Hematopoietic multipotent progenitor cell treated with erythropoietin and hydrocortisone succinate and interleukin-3 and kit ligand, for 8 days (in vitro differentiated cells): ENCODE measurements at regions not wholly inside any gene's neighbourhood (a gene's known extent, or its start where the extent isn't known, plus 50 kb on each side); places are given as distances from the start of the nearest gene placed in this dataset.
"Not testable (repeated sequence)": the region's sequence is repeated elsewhere in the genome, so short reads cannot be mapped to it uniquely, and the experiment has no call there.

ENCODE experiments used
- DNase-seq: peaks from one replicate; pipeline ENCODE4 v3.0.0-alpha.2; 2015

DNA sequence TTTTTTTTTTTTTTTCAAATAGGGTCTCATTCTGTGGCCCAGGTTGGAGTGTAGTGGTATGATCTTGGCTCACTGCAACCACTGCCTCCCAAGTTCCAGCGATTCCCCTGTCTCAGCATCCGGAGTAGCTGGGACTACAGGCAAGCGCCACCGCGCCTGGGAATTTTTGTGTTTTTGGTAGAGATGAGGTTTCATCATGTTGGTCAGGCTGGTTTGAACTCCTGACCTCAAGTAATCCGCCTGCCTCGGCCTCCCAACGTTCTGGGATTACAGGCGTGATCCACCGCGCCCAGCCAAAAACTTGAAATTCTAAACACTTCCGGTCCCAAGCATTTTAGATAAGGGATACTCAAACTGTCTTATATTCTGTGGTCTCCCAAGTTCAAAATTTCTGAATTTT is 718.9 kb upstream of the MEF2C start:
- DNase-seq = no peak

DNA sequence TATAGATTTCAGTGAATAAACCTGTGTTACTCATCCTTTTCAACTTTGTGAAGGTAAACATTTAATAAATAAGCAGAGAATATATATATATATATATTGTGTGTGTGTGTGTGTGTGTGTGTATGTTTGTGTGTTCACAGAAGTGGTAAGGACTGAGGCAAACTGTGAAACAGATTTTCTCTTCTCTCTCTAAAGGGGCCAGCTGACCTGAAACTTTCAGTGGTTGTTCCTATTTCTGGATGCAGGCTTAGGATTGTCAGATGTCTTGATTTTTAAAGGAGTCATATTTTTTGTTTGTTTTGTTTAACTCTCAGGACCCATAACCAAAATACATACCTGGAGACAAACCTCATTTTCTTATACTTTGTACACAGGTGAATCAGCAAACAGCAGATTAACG is 714.9 kb upstream of the MEF2C start:
- DNase-seq = no peak

DNA sequence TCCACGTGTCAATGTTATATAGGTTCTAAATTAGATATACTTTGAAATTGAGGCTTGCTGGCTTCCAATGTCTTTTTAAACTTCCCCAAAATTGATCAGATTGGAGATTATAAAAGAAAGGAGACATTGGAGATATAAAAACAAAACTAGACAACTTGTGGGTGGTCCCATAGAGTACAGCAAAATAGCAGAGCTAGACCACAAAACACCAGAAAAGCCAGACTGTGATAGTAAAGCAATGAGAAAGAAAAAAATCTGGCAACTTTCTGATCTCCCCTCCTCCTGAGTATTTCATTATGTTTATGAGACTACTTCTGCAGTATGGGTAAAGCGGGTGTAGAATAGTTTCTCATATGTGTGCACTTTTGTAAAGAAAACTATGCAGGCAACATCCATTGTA is 713.8 kb upstream of the MEF2C start:
- DNase-seq = no peak

DNA sequence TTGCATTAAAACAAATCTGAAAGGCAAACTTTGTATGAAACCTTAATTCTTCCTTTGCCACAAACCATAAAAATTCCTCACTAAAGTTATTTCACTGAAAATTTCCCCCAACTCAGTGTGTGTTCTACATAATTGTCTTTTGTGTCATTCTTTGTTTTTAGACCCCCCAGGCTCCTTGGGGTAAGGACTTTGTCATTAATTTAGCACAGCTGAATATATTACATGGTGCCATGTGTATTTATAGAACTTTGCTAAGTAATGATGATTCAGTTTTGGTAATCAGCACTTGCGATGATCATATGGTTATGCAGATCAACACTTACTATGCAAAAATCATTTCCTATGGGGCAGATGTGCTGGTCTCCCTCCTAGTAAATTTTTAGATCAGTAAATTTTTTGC is 712.1 kb upstream of the MEF2C start:
- DNase-seq = no peak

DNA sequence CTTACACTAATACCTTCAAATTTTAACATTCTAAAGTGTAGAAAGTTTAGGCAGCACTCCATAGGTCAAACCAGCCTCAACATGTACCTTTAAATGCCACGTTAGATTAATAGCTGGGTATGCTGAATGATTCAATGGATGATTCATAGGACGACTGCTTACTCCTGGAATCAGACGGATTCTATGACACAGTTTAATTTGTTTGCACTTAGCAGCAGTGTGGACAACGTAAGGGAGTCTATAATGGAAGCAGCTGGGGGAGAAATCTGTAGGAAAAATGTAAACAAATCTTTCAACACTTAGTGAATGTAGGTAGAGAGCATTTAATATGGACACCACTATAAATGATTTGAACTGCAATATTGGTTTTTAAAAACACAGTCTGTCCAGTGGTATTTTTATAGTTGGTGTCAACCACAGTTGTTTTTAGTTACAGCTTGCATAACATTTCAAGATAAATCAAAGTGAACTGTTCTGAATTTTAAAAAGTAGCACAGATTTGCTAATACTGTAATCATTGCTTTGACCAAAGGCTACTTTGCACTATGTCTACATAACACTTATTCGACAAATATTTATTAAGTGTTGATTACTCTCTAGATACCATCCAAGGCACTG is 701.5 kb upstream of the MEF2C start:
- DNase-seq = no peak

DNA sequence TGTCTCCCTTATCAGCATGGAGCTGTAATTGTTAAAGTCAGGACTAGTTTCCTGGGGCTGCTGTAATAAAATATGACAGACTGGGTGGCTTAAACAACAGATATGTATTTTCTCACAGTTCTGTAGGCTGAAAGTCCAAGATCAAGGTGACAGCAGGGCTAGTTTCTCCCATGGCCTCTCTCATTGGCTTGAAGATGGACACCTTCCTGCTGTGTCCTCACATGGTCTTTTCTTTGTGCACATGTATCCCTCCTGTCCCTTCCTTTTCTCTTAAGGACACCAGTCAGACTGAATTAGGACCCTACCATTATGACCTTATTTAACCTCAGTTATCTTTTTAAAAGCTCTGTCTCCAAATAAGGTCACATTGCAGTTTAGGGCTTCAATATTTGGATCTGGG is 700.5 kb upstream of the MEF2C start:
- DNase-seq = no peak

DNA sequence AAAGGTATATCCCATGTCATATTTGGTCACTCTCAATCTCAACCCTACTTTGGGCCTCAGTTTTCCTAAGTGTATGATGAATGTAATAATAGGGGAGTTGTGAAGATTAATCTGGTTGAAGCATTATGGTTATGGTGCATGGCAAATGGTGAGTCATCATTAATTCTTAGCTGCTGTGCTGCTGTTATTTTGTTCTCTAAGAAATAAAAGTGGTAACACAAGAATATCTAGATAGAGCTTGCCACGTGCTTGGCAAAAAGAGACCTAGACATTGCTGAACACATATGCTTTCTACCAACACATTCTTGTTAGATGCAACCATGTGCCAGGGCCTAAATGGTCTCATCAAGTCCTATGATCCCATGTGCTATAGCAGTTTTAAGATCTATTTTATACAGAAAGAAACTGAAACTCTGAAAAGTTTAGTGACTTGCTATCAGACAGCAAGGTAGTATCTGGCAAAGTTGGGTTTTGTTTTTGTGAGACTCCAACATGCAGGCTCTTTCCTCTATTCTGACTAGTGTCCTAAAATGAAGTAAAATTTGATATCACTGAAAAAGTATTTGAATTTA is 699.9 kb upstream of the MEF2C start:
- DNase-seq = no peak

DNA sequence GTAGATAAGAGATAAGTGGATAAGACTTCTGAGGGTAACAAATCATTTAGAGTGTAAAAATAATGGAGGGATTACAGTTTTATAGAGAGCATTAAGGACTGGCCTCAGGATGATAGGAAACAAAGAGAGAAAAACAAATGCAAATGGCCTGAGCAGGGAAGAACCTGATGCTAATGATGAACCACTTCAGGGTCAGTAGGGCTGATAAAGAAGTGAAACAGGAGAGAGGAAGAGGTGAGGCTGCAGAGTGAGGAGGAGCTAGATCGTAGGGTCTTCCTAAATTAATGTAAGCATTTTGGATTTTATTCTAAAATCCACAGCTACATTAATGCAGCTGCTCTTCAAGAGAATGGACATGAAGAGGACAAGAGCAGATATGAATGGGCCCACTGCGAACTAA is 698.0 kb upstream of the MEF2C start:
- DNase-seq = no peak

DNA sequence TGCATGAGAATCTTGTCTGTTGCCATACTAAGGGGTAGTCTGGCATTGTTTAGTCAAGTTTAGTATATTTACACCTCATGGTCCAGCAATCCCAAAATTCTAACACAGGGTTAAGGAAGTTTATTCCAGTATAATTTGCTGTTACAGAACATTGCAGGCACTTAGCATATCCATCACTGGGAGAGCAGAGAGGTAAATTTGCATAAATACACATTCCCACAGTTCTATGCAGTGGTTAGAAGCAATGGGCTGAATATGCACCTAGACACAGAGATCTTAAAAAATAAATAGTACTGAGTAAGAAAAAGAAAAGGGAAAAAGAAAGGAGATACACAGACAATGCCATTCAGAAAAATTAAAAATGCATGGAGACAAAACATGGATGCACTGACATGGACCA is 692.3 kb upstream of the MEF2C start:
- DNase-seq = no peak

DNA sequence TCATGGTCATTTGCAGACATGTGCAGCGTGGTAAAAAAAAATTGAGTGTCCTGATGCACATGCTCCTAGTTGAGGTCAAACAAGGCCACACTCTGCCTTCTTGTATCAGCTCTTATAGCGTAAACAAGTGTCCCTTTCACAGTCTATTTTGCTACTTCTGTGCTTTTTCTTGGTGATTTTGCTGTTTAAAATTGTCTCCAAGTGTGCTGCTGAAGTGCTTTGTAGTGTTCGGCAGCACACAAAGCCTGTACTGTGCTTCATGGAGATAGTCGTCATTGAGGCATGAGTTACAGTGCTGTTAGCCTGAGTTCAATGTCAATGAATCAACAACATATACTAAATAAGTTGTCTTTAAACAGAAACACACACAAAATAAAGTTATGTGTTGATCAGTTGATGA is 690.4 kb upstream of the MEF2C start:
- no peak for DNase-seq

DNA sequence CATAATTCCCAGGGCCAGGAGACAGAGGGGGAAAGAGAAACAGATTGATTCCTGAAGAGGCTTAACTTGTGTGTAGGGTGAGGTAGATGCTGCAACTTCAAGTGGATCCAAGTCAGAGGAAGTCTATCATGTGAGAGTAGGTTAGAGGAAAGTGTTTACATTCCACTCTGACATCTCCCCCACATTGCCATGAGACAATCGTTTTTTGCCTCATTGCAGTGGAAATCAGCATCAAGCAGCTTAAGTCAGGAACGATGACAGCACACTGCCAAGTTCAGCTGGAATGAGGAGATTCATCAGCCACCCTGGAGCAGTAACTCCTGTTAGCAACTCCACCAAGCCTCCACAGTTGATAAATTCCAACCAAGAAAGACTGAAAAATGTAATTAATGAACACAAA is 689.7 kb upstream of the MEF2C start:
- DNase-seq = no peak

DNA sequence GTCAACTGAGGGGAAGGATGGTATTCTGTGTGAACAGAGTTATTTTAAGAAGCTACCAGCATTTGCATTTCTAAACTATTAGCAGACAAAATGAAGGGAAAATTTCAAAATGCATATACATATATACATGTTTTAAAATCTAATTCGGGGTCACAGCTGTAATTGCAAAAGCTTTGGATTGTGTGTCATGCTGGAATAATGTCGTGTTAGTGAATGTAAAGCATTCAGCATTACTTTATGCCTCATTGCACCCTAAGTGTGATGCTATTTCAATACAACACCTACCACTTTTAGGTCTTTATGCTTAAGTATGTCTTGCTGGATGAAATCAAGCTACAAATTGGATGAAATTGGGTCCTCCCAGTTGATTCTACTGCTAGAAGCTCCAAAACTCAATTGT is 687.6 kb upstream of the MEF2C start:
- no peak for DNase-seq

DNA sequence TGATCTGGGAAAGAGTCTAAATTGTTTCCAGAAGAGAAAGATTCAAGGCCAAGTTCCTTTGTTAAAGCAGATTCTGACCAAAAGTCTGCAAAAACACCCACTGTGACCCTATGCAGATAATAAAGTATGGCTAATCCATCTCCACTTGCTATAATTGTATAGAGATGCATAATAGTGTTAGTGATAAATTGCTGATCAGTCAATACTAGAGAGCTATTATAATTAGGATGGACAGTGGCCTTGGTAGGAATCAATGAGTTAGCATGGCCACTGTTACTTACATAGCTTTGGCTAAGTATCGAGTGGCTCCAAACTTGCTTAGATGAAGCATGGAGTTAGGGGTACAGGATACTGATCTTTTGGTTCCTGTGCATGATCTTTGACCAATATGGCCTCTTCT is 683.4 kb upstream of the MEF2C start:
- no peak for DNase-seq

DNA sequence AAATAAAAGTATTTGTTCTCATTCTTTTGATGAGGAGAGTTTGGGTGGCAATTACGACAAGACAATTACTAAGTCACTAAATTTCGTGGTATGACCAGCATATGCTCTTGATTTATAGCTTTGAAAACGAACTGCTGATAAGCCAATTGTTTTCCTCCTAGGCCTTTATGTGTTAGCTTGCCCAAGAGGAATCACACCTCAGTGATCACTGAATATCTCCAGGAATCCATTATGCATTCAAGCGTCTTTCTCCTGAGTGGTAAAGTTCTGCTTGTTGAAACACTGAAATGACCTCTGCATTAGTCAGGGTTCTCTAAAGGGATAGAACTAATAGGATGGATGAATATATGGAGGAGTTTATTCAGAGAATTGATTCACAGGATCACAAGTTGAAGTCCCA is 677.7 kb upstream of the MEF2C start:
- DNase-seq = no peak

DNA sequence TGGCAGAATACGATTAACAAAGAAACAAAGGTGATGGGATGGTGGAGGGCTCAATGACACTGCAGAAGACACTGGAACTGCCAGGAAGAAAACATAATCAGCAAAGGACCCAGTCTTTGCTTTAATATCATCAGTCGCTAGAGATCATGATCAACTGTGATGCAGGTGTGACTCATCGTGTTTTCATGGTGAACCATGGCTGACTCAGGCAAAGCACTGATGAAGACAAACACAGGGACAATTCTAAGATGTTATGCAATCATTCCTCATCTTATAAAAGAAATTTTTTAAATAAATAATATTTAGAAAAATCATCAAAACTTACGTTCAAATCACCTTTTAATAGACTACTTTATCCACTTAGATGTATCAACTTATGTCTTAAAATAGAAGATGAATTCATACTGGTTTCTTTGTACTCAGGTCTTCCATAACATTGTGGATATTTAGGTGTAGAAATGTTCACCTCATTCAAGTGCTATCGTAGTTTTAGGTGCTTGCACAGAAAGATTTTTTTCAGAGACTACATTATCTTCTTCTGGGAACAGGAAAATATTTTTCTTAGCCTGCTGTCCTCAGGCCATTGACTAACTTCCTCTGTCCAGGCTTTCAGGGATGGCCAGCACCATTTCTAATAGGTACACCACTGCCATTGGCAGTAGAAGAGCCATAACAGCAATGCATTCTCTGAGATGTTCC is 673.4 kb upstream of the MEF2C start:
- no peak for DNase-seq

DNA sequence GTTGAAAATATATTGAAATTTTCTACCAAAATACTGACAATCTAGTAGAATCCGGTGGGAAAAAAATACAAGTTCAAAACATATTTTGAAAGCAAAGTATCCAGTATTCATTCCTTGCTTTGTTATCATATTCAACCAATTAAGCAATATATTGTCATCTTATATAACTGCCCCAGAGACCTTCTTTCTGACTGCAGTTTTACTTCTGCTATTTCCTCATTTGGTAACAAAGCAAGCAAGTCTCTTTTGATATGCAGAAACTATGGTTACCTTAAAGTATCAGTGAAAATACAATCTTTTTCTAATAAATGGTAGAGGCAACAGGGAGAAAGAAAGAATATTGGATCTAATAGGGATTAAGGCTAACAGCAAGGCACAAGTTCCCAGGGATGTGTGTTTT is 663.7 kb upstream of the MEF2C start:
- DNase-seq = no peak

DNA sequence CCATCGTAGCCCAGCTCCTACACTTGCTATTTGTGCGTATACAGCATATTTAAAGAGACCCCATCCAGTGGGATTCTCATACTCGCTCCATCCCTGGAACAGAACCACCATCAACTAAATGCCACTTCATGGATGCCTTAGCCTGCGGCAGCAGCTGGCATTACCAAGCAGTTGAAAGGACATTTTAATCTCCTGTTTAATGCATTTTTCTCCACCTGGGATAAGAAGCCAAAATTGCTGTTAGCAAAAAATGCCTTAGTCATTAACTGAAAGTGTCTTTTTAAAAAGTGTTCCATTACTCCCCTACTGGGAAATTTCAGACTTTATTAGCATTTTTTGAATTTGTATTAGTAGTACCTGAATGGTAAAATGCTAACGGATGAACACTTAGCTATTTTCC is 662.6 kb upstream of the MEF2C start:
- no peak for DNase-seq

DNA sequence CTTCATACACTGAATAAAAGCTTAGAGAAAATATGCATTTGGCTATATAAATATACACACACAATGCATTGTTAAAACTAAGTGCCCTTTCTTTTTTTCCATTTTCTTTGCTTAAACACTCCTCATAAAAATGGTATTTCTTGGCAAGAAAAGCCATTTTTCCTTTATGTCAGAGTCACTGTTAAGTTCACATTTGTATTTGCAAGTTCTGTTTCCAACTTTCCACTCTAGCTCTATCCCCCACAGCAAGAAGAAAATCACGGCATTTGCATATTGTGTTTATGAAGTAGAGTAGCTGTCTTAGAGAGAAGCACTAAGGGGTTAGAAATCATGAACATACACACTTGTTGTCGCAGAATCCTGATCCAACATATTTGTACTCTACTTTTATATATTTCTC is 662.1 kb upstream of the MEF2C start:
- DNase-seq = no peak

DNA sequence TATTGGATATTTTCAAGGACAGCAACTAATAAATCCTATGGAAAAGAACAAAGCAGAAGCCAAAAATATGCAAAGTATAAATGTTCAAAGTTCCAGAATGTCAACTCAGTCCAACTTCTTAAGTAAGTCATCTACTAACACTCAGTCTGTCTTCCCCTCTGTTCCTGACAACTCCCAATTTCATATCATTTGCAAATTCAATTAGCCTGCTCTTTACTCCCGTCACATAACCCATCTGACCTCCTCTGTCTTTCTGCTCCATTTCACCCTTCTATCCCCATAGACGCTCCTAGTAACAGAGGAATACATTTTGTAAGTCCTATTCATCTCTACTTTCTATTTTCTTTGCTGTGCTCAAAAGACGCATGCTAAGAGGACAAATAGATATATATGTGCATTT is 659.8 kb upstream of the MEF2C start:
- no peak for DNase-seq

DNA sequence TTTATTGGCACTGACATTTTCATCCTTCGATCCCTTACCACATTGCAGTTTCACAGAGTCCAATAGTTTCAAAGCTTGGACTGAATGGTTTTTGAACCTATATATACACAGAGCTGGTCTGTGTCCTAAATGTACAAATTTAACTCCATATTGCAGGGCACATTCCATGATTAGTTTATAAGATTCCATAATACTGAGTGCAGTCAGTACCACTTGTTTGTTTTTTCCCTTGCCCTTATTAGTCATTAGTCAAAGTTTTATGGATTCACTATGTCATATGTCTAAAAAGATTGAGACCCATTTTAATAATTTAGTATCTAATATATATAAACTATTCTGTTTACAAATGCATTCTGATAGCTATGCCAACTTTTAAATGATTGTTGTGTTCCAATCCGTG is 654.8 kb upstream of the MEF2C start:
- no peak for DNase-seq

DNA sequence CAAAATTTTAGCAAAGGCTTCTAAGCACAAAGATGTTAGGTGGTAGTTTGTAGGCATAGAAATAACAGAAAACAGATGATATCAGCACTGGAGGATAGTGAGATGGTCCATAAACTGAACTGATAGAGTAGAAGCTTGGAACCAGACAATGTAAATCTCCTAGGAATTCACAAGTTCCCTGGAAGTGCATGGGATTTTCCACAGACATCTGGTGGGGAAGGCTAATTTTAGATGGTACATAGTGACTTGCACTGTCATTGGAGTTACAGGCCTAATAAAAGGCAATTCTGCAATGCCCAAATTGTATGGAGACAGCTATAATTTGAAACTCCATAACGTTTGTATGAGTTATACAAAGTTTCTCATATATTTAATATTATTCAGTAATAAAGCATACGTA is 653.0 kb upstream of the MEF2C start:
- DNase-seq = no peak

DNA sequence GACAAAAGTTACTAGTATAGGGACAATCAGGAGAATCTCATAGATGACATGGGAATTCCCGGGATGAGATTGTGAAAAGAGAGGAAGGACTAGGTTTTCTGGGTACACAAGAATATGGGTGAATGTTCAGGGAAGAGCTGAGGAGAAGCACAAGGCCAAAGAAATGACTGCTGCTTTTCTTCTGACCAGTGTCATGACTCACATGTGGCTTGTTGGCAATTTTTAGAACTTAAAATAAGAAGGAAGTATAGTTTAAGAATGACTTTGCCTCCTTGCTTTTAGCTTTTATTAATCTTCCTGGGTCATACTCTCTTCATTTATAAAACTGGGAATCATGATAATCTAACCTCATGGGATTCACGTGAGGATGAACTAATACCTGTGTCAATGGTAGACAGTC is 652.4 kb upstream of the MEF2C start:
- DNase-seq = no peak

DNA sequence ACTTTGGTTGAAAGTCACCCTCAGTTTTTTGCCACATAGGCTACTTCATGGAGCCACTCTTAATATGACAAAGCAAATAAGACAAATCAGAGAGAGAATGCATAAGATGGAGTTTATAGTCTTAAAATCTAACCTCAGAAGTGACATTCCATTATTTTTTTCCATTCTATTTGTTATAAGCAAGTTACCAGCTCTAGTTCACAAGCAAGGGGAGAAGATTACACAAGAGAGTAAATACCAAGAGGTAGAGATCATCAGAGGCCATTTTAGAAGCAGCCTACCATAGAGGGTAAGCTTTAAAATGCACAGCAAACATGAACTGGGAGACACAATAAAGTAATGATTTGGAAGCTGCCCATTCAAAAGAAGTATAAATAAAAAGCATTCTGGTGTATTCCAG is 651.3 kb upstream of the MEF2C start:
- DNase-seq = no peak

DNA sequence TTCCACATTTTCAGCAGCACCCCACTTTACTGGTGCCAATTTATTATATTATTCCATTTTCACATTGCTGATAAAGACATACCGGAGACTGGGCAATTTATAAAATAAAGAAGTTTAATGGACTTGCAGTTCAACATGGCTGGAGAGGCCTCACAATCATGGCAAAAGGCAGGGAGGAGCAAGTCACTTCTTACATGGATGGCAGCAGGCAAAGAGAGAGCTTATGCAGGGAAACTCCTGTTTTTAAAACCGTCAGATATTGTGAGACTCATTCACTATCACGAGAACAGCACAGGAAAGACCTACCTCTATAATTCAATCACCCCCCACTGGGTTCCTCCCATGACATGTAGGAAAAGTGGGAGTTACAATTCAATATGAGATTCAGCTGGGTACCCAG is 641.8 kb upstream of the MEF2C start:
- DNase-seq = no peak

DNA sequence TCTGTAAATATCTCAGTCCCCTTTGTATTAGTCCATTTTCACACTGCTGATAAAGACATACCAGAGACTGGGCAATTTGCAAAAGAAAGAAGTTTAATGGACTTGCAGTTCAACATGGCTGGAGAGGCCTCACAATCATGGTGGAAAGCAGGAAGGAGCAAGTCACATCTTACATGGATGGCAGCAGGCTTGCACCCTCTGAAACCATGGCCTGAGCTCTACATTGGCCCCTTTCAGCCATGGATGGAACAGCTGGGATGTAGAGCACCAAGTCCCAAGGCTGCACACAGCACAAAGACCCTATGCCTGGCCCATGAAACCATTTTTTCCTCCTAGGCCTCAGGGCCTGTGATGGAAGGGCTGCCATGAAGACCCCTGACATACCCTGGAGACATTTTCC is 640.9 kb upstream of the MEF2C start:
- not testable (repeated sequence) for DNase-seq
